MCF 10A (cell line): ENCODE measurements at regions not wholly inside any gene's neighbourhood (a gene's known extent, or its start where the extent isn't known, plus 50 kb on each side); places are given as distances from the start of the nearest gene placed in this dataset.

Source experiments
- BruUV-seq: library from RNA; stranded (reverse); fragments of 400-500 nt; replicated peaks from 2 replicates; lab custom pipeline; 2021; lab: Mats Ljungman, UMichigan
- CTCF ChIA-PET: fragments of 300-600 bp; sonication (Branson Sonifier 250); formaldehyde crosslinking; extraction: SDS; loops from one replicate; lab custom pipeline; 2021; ENCODE audit warnings: antibody characterized with exemption, inconsistent platforms; lab: Yijun Ruan, JAX
- POLR2A ChIA-PET: fragments of 300-600, 350-650 bp; sonication (Branson Sonifier 250); formaldehyde crosslinking; extraction: SDS; loops from one replicate; lab custom pipeline; 2020; ENCODE audit warnings: antibody characterized with exemption, inconsistent platforms; lab: Yijun Ruan, JAX
- DNase-seq: peaks from one replicate; pipeline ENCODE4 v3.0.0-alpha.2; 2018; ENCODE audit not compliant: unreplicated experiment
- H3K27ac Mint-ChIP-seq: one replicate; pipeline ENCODE4 v1.8.0; 2022; ENCODE audit warnings: mild to moderate bottlenecking, low read depth, mixed read lengths; ENCODE audit not compliant: unreplicated experiment
- H3K27me3 Mint-ChIP-seq: one replicate; pipeline ENCODE4 v1.8.0; 2022; ENCODE audit warnings: mixed read lengths; ENCODE audit not compliant: insufficient read depth, unreplicated experiment
- H3K36me3 Mint-ChIP-seq: one replicate; pipeline ENCODE4 v1.8.0; 2022; ENCODE audit warnings: mild to moderate bottlenecking, moderate library complexity, mixed read lengths; ENCODE audit not compliant: insufficient read depth, unreplicated experiment
- H3K4me1 Mint-ChIP-seq: one replicate; pipeline ENCODE4 v1.8.0; 2022; ENCODE audit warnings: mixed read lengths; ENCODE audit not compliant: insufficient read depth, unreplicated experiment
- H3K4me3 Mint-ChIP-seq: one replicate; pipeline ENCODE4 v1.8.0; 2022; ENCODE audit warnings: mild to moderate bottlenecking, moderate library complexity, mixed read lengths; ENCODE audit not compliant: unreplicated experiment
- H3K9me3 Mint-ChIP-seq: one replicate; pipeline ENCODE4 v1.8.0; 2022; ENCODE audit warnings: mixed read lengths; ENCODE audit not compliant: unreplicated experiment
- CTCF ChIP-seq: fragments of 200-600 bp; IDR thresholded peaks from one replicate; pipeline ENCODE4 v1.8.0; 2022; ENCODE audit warnings: antibody characterized with exemption, mild to moderate bottlenecking; ENCODE audit not compliant: unreplicated experiment
- intact Hi-C: fragments of 100-400 bp; cut with micrococcal nuclease; formaldehyde crosslinking; loops from 2 replicates; pipeline ENCODE4 v1.14.1; 2022

- intact Hi-C loops = no loop called here
- no peaks in the 10 kb centered on the region for H3K27me3 Mint-ChIP-seq
These were observed 144.7 kb upstream of the ZNF608 start for GRCh38 chr5:124891179-124891578.

DNA sequence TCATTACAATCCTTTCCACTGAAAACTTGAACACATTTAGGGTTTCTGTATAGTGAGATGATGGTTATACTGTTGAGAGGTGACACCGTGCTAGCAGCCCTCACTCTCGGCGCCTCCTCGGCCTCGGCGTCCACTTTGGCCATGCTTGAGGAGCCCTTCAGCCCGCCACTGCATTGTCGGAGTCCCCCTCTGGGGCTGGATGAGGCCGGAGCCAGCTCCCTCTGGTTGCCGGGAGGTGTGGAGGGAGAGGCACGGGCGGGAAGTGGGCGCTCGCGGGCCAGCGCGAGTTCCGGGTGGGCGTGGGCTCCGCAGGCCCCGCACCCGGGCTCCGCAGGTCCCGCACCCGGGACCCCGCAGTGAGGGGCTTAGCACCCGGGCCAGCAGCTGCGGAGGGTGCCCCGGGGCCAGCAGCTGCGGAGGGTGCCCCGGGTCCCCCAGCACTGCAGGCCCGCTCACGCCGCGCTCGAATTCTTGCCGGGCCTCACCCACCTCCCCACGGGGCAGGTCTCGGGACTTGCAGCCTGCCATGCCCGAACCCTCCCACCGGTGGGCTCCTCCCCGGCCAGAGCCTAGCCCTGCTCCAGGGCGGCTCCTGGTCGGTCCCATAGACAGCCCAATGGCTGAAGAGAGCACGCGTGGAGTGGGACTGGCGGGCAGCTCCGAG lies 145.9 kb upstream of the ZNF608 start:
- no TSS peak for BruUV-seq
- Mint-ChIP-seq H3K9me3 (no peaks in the 10 kb centered on the region), H3K36me3 (no peaks in the 10 kb centered on the region), H3K4me3 (no peak overlapping the region), H3K27me3 (no peaks in the 10 kb centered on the region), H3K27ac (no peak overlapping the region), H3K4me1 (no peaks in the 10 kb centered on the region)
- intact Hi-C loops = no loop called here
- TF ChIP-seq CTCF = no peak
- DNase-seq = no peak
- CTCF ChIA-PET = interaction anchor here (0.6 to 0.7 kb wide), 3 partner anchors 36 to 682 kb away, joined by 3 to 4 read pairs (median 3); no protein-coding TSS in a partner anchor
- POLR2A ChIA-PET = no interaction called here

More at GRCh38 chr5:124891179-124891578, 144.7 kb upstream of the ZNF608 start:
- no peak overlapping the region for H3K27ac Mint-ChIP-seq
- no TSS peak for BruUV-seq
- no peaks in the 10 kb centered on the region for H3K36me3 Mint-ChIP-seq
- no peak for TF ChIP-seq CTCF
- H3K9me3 Mint-ChIP-seq = no peaks in the 10 kb centered on the region
- CTCF ChIA-PET = no interaction called here
- H3K4me1 Mint-ChIP-seq = no peaks in the 10 kb centered on the region
- no peak overlapping the region for H3K4me3 Mint-ChIP-seq
- POLR2A ChIA-PET = no interaction called here
- DNase-seq = no peak

DNA sequence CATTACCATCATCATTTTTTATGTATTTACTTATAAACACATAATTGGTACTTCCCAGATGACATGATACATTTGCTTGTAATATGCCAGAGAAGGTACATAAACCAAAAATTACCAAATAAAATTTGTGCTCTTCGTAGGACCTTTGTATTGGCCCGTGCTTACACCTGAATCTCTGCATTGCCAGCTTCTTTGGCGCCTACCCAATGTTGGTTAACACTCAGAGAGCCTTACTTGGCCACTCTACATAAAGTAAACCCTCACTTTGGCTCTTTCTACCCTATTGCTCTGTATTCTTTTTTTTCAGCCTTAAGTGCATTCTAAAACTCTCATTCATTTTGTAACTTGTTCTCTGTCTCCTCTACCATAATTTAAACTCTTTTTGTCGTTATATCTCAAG lies 148.1 kb upstream of the ZNF608 start:
- intact Hi-C loops = no loop called here
- Mint-ChIP-seq H3K9me3 (no peaks in the 10 kb centered on the region), H3K36me3 (no peaks in the 10 kb centered on the region), H3K4me3 (no peak overlapping the region), H3K4me1 (no peaks in the 10 kb centered on the region), H3K27ac (no peak overlapping the region), H3K27me3 (no peaks in the 10 kb centered on the region)
- no peak for TF ChIP-seq CTCF
- BruUV-seq = no TSS peak
- CTCF ChIA-PET = interaction anchor here (0.7 to 0.9 kb wide), 3 partner anchors 9 to 110 kb away, joined by 3 read pairs; no protein-coding TSS in a partner anchor
- DNase-seq = no peak
- POLR2A ChIA-PET = no interaction called here

- ChIA-PET CTCF (interaction anchor here (0.7 kb wide), 2 partner anchors 9 to 110 kb away, joined by 3 read pairs; no protein-coding TSS in a partner anchor), POLR2A (no interaction called here)
- no TSS peak for BruUV-seq
These were observed 148.8 kb upstream of the ZNF608 start for GRCh38 chr5:124895236-124895635.

More at GRCh38 chr5:124895236-124895635, 148.8 kb upstream of the ZNF608 start:
- Mint-ChIP-seq H3K27ac (no peak overlapping the region), H3K9me3 (no peaks in the 10 kb centered on the region), H3K4me3 (no peak overlapping the region), H3K4me1 (no peaks in the 10 kb centered on the region), H3K27me3 (no peaks in the 10 kb centered on the region), H3K36me3 (no peaks in the 10 kb centered on the region)
- intact Hi-C loops = no loop called here
- TF ChIP-seq CTCF = no peak
- DNase-seq = no peak
